H1 (cell line): ENCODE measurements at regions not wholly inside any gene's neighbourhood (a gene's known extent, or its start where the extent isn't known, plus 50 kb on each side); places are given as distances from the start of the nearest gene placed in this dataset.

Source experiments
- CTCF ChIA-PET: fragments of 300-600 bp; sonication (Branson Sonifier 250); formaldehyde crosslinking; loops from one replicate; lab custom pipeline; 2021; ENCODE audit not compliant: partially characterized antibody; lab: Charles Lee
- POLR2A ChIA-PET: fragments of 300-600 bp; sonication (Branson Sonifier 250); formaldehyde crosslinking; loops from one replicate; lab custom pipeline; 2021; ENCODE audit warnings: inconsistent platforms; ENCODE audit not compliant: partially characterized antibody; lab: Charles Lee
- DNase-seq, 2 experiments: peaks; one replicate each; pipeline versions ENCODE4 v3.0.0 to v3.0.0-alpha.2; 2010 to 2022; ENCODE audit warnings: low spot score in 2 of 2, low read depth in 1 of 2, mixed read lengths in 1 of 2
- FAIRE-seq: peaks from 2 replicates; lab custom pipeline; 2011; peaks lifted over from hg19 to GRCh38; lab: Jason Lieb, UNC
- H2AFZ ChIP-seq: 2 replicates; pipeline ENCODE4 v1.8.1; 2012; ENCODE audit warnings: low read length, inconsistent platforms
- H2AK5ac ChIP-seq: 2 replicates; pipeline ENCODE4 v1.6.1; 2013; ENCODE audit warnings: low read depth, low read length
- H2BK120ac ChIP-seq: replicated peaks from 2 replicates; pipeline ENCODE3; 2013; ENCODE audit warnings: low read depth, low read length, inconsistent platforms
- H2BK12ac ChIP-seq: 2 replicates; pipeline ENCODE4 v1.6.1; 2013; ENCODE audit warnings: low read depth, low read length
- H2BK15ac ChIP-seq: 2 replicates; pipeline ENCODE4 v1.6.1; 2013; ENCODE audit warnings: low read length
- H2BK20ac ChIP-seq: 2 replicates; pipeline ENCODE4 v1.6.1; 2013; ENCODE audit warnings: low read length
- H2BK5ac ChIP-seq: 2 replicates; pipeline ENCODE4 v1.6.1; 2013; ENCODE audit warnings: low read depth, low read length
- H3K14ac ChIP-seq: 2 replicates; pipeline ENCODE4 v1.6.1; 2013; ENCODE audit warnings: inconsistent platforms; ENCODE audit not compliant: insufficient read length
- H3K18ac ChIP-seq: 2 replicates; pipeline ENCODE4 v1.6.1; 2013; ENCODE audit warnings: low read length; ENCODE audit errors: extremely low read depth
- H3K23ac ChIP-seq: 2 replicates; pipeline ENCODE4 v1.6.1; 2013; ENCODE audit warnings: inconsistent platforms; ENCODE audit not compliant: insufficient read length
- H3K23me2 ChIP-seq: 2 replicates; pipeline ENCODE4 v1.6.1; 2013; ENCODE audit warnings: low read depth, low read length
- H3K27ac ChIP-seq: 2 replicates; pipeline ENCODE4 v1.6.1; 2011; ENCODE audit warnings: low read depth, low read length, inconsistent platforms
- H3K27me3 ChIP-seq, 4 experiments: replicated peaks in 1 of 4; 1 replicate in 1 of 4; 2 replicates in 3 of 4; pipeline versions ENCODE4 v1.6.1 to v1.8.1; 2011 to 2013; ENCODE audit warnings: low read length in 3 of 4, mild to moderate bottlenecking in 3 of 4, inconsistent platforms in 2 of 4, mixed read lengths in 2 of 4, moderate library complexity in 1 of 4; ENCODE audit not compliant: control insufficient read depth in 3 of 4, insufficient read depth in 3 of 4; ENCODE audit errors: extremely low read depth in 1 of 4
- H3K36me3 ChIP-seq, 4 experiments: 2 replicates each; pipeline versions ENCODE4 v1.6.1 to v1.8.1; 2011 to 2013; ENCODE audit warnings: mild to moderate bottlenecking in 4 of 4, low read length in 3 of 4, moderate library complexity in 2 of 4, control low read depth in 1 of 4, inconsistent platforms in 1 of 4; ENCODE audit not compliant: insufficient read depth in 4 of 4, control insufficient read depth in 2 of 4
- H3K4ac ChIP-seq: replicated peaks from 2 replicates; pipeline ENCODE3; 2013; ENCODE audit warnings: low read length, low read depth, mixed read lengths, inconsistent platforms; ENCODE audit not compliant: insufficient read length
- H3K4me1 ChIP-seq, 4 experiments: replicated peaks in 1 of 4; 1 replicate in 1 of 4; 2 replicates in 3 of 4; pipeline versions ENCODE4 v1.6.1 to v1.8.1; 2011 to 2013; ENCODE audit warnings: low read length in 3 of 4, inconsistent platforms in 2 of 4, mixed read lengths in 1 of 4; ENCODE audit not compliant: insufficient read depth in 4 of 4, control insufficient read depth in 3 of 4
- H3K4me2 ChIP-seq, 2 experiments: 2 replicates each; pipeline versions ENCODE4 v1.6.1 to v1.8.1; 2011 to 2013; ENCODE audit warnings: low read depth in 2 of 2, low read length in 2 of 2, control low read depth in 1 of 2, inconsistent platforms in 1 of 2, mild to moderate bottlenecking in 1 of 2; ENCODE audit not compliant: insufficient read depth in 1 of 2
- H3K4me3 ChIP-seq, 4 experiments: fragments of 200-600, 300-600 bp in 1 of 4; sonication (generic), shearing (Covaris generic), sonication (Bioruptor Twin) in 1 of 4; 2 replicates each; pipeline versions ENCODE4 v1.5.1 to v1.8.1; 2011 to 2016; ENCODE audit warnings: low read length in 4 of 4, low read depth in 3 of 4, control low read depth in 2 of 4, inconsistent platforms in 2 of 4, mild to moderate bottlenecking in 2 of 4, mixed read lengths in 1 of 4, moderate library complexity in 1 of 4; ENCODE audit not compliant: insufficient read depth in 2 of 4; ENCODE audit errors: extremely low read depth in 1 of 4
- H3K56ac ChIP-seq: replicated peaks from 2 replicates; pipeline ENCODE3; 2013; ENCODE audit warnings: low read depth, mild to moderate bottlenecking, mixed read lengths, low read length, inconsistent platforms; ENCODE audit not compliant: insufficient read length
- H3K79me1 ChIP-seq: 2 replicates; pipeline ENCODE4 v1.6.1; 2013; ENCODE audit warnings: low read depth, low read length, control low read depth
- H3K79me2 ChIP-seq, 2 experiments: 2 replicates each; pipeline versions ENCODE4 v1.6.1 to v1.8.1; 2012 to 2013; ENCODE audit warnings: low read length in 2 of 2, mild to moderate bottlenecking in 2 of 2, inconsistent platforms in 1 of 2; ENCODE audit not compliant: insufficient read depth in 2 of 2, control insufficient read depth in 1 of 2
- H3K9ac ChIP-seq, 4 experiments: replicated peaks in 1 of 4; 1 replicate in 1 of 4; 2 replicates in 3 of 4; pipeline versions ENCODE4 v1.6.1 to v1.8.1; 2011 to 2013; ENCODE audit warnings: low read depth in 3 of 4, low read length in 3 of 4, control low read depth in 2 of 4, mild to moderate bottlenecking in 2 of 4, moderate library complexity in 2 of 4, inconsistent platforms in 1 of 4; ENCODE audit errors: extremely low read depth in 1 of 4
- H3K9me3 ChIP-seq, 2 experiments: 2 replicates each; pipeline versions ENCODE4 v1.6.1 to v1.8.1; 2012 to 2013; ENCODE audit warnings: mild to moderate bottlenecking in 2 of 2, moderate library complexity in 2 of 2, control low read depth in 1 of 2, inconsistent platforms in 1 of 2, low read depth in 1 of 2, low read length in 1 of 2, mixed read lengths in 1 of 2; ENCODE audit not compliant: insufficient read depth in 2 of 2
- H4K20me1 ChIP-seq, 2 experiments: replicated peaks in 1 of 2; 2 replicates each; pipeline versions ENCODE3 to v1.8.1; 2011 to 2013; ENCODE audit warnings: inconsistent platforms in 2 of 2, low read length in 2 of 2, mild to moderate bottlenecking in 1 of 2; ENCODE audit not compliant: insufficient read depth in 2 of 2, control insufficient read depth in 1 of 2
- H4K5ac ChIP-seq: 2 replicates; pipeline ENCODE4 v1.6.1; 2013; ENCODE audit warnings: low read length, low read depth, mixed read lengths, inconsistent platforms; ENCODE audit not compliant: insufficient read length
- H4K8ac ChIP-seq: 2 replicates; pipeline ENCODE4 v1.8.0; 2013; ENCODE audit warnings: mild to moderate bottlenecking, moderate library complexity, low read length, inconsistent platforms; ENCODE audit not compliant: insufficient read depth; ENCODE audit errors: extremely low read depth
- H4K91ac ChIP-seq: replicated peaks from 2 replicates; pipeline ENCODE3; 2013; ENCODE audit warnings: low read length, mixed read lengths, inconsistent platforms; ENCODE audit not compliant: insufficient read length
- RAD21 ChIP-seq, 2 experiments: IDR thresholded peaks in 1 of 2; conservative IDR thresholded peaks in 1 of 2; 2 replicates each; pipeline ENCODE4 v1.6.1; 2011; ENCODE audit warnings: low read depth in 2 of 2, low read length in 2 of 2, improper control_type of control experiment in 1 of 2, inconsistent platforms in 1 of 2, mild to moderate bottlenecking in 1 of 2, moderate library complexity in 1 of 2
- SP2 ChIP-seq: IDR thresholded peaks from 2 replicates; pipeline ENCODE4 v1.6.1; 2012; ENCODE audit warnings: mild to moderate bottlenecking, low read length, inconsistent platforms
- WGBS, 2 experiments: shearing (Covaris generic) in 1 of 2; methylation state at CpG; one replicate each; pipeline versions ENCODE4 v1.1.6 to v1.1.7; 2013 to 2015; ENCODE audit warnings: low lambda C conversion rate in 2 of 2, mixed read lengths in 2 of 2, inconsistent platforms in 1 of 2, low coverage in 1 of 2, missing lambda C conversion rate in 1 of 2; ENCODE audit not compliant: insufficient replicate concordance in 2 of 2, insufficient coverage in 1 of 2, insufficient read length in 1 of 2; ENCODE audit errors: extremely low coverage in 1 of 2, missing lambda C conversion rate in 1 of 2; 5-methylcytosine and 5-hydroxymethylcytosine counted together

GRCh38 chr1:100806601-100807000 is 87.1 kb downstream of the VCAM1 start:
- ChIA-PET POLR2A (no interaction called here), CTCF (interaction anchor here (1.8 to 1.9 kb wide), 2 partner anchors 13 to 62 kb away, joined by 4 to 5 read pairs; no protein-coding TSS in a partner anchor)
- Histone ChIP-seq H4K8ac (no peak overlapping the region), H3K23ac (no peak overlapping the region), H3K18ac (no peak overlapping the region), H2BK20ac (no peak overlapping the region), H3K36me3 (no peaks in the 10 kb centered on the region), H4K5ac (no peak overlapping the region), H3K56ac (no peak overlapping the region), H3K14ac (no peak overlapping the region), H3K27me3 (no peaks in the 10 kb centered on the region), H3K79me1 (no peaks in the 10 kb centered on the region), H2AFZ (no peak overlapping the region), H2BK12ac (no peak overlapping the region), H3K9ac (no peak overlapping the region), H3K23me2 (no peaks in the 10 kb centered on the region), H3K4me3 (no peak overlapping the region), H3K4ac (no peak overlapping the region), H2BK120ac (no peak overlapping the region), H4K91ac (no peak overlapping the region), H3K4me1 (no peaks in the 10 kb centered on the region), H3K27ac (no peak overlapping the region), H4K20me1 (no peaks in the 10 kb centered on the region), H2BK15ac (no peak overlapping the region), H2BK5ac (no peak overlapping the region), H3K4me2 (no peak overlapping the region), H3K79me2 (no peaks in the 10 kb centered on the region), H2AK5ac (no peak overlapping the region), H3K9me3 (no peaks in the 10 kb centered on the region)
- TF ChIP-seq SP2 (no peak), RAD21 (IDR thresholded peaks at IDR 0.05 in 1 of 2, conservative IDR thresholded peaks at IDR 0.05 in 1 of 2; ENCODE audit: low read depth in 2 of 2, low read length in 2 of 2) (no peak)
- whole genome bisulfite sequencing, 2 experiments, result 75% methylated on average over 2 of the region's 2 CpGs; no CpG with 5 or more reads in 1 of the 2 experiments
- FAIRE-seq (no peak), DNase-seq (no peak)
